ENCODE measurements at regions not wholly inside any gene's neighbourhood (a gene's known extent, or its start where the extent isn't known, plus 50 kb on each side); places are given as distances from the start of the nearest gene placed in this dataset.

GRCh38 chr6:50271817-50272216, 222.1 kb upstream of the DEFB112 start:
- TF ChIP-seq CTCF (conservative IDR thresholded peaks at IDR 0.05; ENCODE audit: low read depth, low read length) (no peak), EZH2 (IDR thresholded peaks at IDR 0.05; ENCODE audit: borderline replicate concordance, low read depth, low read length, poor library complexity, severe bottlenecking) (no peak)

Measured in A673 (cell line).